GM19395 (cell line): ENCODE measurements at regions not wholly inside any gene's neighbourhood (a gene's known extent, or its start where the extent isn't known, plus 50 kb on each side); places are given as distances from the start of the nearest gene placed in this dataset.
"Not testable (repeated sequence)": the region's sequence is repeated elsewhere in the genome, so short reads cannot be mapped to it uniquely, and the experiment has no call there.

Experiments used
- ATAC-seq: cut with Tn5 transposase; IDR thresholded peaks from one replicate; pipeline ENCODE4 v1.9.1; 2021; ENCODE audit warnings: mild to moderate bottlenecking, moderate library complexity; ENCODE audit not compliant: unreplicated experiment

DNA sequence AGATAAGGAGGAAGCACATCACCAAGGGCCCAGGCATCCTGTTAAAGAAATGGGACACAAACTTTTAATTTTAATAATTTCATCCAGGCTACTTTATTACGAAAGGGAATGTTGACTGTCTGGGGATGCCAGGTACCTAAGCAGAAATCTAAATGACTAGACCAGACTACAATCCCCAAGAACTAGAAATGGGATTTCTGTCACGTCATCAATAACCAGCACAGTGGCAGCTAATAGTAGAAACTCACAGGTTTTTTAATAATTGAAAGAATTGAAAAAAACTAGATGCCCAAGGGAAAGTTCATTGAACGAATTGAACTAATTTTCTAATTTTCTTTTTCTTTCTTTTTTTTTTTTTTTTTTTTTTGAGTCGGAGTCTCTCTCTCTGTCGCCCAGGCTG lies 789.3 kb downstream of the IGSF11 start:
- no peak for ATAC-seq

DNA sequence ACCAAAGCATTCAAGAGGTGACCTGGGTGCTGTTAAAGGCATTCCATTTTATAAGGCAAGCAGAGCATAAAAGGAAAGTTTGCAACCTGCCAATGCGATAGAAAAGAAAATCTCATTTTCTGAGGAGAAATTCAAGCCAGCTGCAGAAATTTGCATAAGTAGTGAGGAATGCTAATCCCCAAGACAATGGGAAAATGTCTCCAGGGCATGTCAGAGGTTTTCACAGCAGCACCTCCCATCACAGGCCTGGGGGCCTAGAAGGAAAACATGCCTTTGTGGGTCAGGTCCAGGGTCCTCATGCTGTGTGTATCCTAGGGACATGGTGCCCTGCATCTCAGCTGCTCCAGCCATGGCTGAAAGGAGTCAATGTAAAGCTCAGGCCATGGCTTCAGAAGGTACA lies 775.8 kb downstream of the IGSF11 start:
- not testable (repeated sequence) for ATAC-seq

DNA sequence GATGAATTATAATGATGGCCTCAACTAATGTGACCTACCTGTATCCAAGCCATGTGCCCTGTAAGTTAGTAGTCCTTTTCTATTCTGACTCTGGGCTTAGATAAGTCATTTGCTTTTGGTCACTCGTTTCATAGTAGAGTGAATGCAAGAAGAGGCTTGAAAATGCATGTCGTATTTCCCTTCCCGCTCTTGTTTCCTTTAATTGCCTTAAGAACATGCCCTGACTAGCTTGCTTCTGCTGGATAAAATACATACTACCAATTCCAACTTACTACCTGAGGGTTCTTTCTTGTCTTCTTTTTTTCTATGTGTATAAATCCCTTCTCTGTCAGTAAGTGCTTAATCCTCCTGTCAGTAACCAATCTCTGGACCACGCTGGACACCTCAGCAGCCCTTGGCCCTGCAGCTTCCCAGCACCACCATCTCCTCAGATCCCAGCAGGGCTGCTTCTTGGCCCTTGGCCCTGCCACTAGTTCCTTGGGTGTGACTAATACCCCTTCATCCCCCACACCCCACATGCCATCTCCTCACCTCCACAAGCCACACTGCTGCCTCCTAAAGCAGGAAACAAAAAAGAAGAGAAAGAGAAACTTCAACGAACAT lies 771.7 kb downstream of the IGSF11 start:
- no peak for ATAC-seq

DNA sequence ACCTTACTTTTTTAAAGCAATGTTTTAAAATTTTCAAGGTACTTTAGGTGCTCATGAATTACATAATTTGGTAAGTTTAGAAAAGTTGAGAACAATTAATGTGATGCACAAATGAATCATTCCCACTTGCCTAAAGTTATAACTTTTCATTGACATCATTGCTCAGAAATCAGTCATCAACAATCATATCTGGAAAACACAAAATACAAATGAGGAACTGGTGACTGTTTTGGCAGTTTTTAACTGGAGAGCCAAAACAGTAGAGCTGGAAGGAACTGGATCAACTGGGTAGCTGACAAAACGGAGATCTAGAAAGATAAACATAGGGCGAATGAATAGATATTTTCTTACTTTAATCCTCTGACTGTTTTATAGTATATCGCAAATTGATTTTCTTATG lies 767.1 kb downstream of the IGSF11 start:
- no peak for ATAC-seq

DNA sequence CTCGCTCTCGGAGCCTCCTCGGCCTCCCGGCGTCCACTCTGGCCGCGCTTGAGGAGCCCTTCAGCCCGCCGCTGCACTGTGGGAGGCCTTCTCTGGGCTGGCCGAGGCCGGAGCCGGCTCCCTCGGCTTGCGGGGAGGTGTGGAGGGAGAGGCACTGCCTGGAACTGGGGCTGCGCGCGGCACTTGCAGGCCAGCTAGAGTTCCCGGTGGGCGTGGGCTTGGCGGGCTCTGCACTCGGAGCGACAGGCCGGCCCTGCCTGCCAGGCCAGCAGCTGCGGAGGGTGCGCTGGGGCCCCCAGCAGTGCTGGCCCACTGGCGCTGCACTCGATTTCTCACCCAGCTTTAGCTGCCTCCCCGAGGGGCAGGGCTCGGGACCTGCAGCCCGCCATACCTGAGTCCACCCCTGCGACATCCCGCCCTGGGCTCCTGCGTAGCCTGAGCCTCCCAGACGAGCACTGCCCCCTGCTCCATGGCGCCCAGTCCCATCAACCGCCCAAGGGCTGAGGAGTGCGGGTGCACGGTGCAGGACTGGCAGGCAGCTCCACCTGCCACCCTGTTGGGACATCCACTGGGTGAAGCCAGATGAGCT lies 765.0 kb downstream of the IGSF11 start:
- no peak for ATAC-seq

DNA sequence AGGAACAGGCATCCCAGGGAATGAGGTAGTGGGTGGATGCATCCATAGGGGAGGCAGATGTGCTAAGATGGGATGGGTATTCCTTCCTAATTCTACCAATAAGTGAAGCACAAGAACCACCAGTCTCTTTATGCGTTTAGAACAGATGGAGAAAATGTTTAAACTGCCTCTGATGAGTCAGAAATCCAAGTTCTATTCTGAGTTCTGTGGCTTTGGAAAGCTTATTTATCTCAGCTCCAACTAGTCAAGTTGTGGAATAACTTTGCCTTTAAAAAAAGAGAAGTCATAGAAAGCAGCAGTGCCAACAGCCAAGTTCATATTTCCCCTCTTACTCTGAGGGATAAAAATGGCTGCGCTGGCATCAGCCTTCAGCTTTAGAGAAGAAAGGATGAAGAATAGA lies 761.7 kb downstream of the IGSF11 start:
- ATAC-seq, result no peak

DNA sequence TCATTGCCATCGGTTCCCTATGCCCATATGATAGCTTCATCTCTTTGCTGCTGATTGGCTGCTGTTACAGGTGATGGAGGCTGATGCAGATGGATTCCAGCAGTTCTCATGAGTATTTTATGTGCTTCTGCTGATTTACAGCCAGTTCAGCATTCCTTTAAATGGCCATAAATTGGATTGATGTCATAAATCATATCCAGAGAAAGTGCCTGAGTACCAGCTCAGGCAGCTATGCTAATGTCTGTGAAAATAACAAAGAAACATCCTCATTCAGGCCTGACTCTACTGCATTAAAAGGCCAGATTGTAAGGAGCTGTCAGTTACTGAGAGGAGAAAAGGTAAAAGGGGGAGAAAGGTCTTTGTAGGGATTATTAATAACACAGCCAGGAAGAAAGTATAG lies 756.8 kb downstream of the IGSF11 start:
- ATAC-seq, result no peak

DNA sequence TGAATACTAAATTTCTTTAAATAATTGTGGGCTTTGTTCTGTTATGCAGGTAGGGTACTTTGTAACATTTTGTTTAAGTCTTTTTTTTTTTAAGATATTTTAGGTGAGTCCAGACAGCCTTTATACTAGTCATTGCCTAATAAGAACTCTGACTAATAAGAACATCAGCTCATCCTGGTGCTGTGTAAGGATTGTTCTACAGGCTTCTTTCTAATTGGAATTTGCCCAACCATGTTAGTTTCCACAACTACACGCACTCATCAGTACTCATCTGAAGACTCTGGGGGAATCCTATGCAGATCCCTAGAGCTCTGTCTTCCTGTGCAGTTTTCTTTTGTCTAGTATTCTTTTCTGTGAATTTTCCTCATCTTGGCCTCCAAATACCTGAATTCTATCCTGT lies 741.8 kb downstream of the IGSF11 start:
- no peak for ATAC-seq

DNA sequence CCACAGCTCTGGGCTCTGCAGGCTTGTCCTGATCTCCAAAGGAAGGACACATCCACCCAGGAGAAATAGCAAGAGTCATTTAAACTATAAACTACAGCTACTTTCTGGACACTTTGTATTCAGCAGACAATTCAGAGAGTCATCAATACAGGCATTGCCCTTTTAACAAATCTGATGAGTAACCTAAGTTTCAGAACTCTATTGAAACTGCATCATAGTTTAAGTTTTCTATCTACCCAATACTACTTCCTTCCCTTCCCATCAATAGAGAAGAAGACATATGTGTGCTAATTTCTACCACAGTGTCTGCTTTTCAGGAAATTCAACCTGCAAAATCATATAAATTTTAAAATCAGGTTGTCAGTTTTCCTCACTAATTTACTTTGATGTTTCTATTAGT lies 736.5 kb downstream of the IGSF11 start:
- no peak for ATAC-seq

DNA sequence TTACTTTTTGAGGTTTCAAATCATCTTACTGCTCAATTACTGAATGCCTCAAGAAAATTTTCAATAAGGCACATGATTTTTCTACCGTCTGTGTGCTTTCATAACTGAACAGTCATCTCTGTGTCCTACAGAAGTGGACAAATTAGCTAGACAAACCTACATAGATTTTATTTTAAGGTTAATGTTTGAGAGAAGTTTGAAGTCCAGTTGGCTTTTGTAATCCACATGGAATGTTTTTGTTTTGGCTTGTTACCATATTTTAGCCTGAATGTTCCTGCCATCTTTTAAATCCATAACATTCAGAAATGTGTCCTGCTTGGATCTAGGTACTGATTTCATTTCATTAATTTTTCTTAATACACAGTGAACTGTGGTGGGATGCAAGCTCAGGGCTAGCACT lies 730.1 kb downstream of the IGSF11 start:
- no peak for ATAC-seq

DNA sequence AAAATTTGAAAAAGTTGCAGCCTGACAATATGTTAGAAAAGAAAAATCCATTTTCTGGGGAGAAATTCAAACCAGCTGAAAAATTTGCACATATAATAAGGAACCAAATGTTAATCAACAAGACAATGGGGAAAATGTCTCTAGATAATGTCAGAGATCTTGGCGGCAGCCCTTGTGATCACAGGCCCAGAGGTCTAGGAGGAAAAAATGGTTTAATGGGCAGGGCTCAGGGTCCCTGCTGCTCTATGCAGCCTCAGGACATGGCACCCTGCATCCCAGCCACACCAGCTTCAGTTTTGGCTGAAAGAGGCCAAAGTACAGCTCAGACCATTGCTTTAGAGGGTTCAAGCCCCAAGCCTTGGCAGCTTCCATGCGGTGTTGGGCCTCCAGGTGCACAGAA lies 701.9 kb downstream of the IGSF11 start:
- ATAC-seq, result no peak

DNA sequence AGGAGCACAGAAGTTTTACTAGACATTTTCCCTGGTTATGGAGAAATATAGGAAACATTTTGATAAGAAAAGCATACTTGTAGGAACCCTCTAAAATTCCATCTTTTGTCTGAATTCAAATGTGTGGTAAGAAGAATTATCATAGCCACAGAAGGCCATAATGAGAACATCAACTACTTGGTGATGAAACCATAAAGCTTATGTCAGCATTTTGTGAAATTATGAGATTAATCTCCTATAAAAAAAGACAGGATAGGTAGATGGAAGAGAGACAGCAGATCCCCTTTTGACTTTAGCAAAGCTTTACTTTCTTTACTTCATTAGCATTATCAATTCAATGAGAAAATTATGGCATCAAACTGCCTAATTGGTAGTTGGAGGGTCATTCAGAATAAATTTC lies 697.0 kb downstream of the IGSF11 start:
- ATAC-seq, result no peak

DNA sequence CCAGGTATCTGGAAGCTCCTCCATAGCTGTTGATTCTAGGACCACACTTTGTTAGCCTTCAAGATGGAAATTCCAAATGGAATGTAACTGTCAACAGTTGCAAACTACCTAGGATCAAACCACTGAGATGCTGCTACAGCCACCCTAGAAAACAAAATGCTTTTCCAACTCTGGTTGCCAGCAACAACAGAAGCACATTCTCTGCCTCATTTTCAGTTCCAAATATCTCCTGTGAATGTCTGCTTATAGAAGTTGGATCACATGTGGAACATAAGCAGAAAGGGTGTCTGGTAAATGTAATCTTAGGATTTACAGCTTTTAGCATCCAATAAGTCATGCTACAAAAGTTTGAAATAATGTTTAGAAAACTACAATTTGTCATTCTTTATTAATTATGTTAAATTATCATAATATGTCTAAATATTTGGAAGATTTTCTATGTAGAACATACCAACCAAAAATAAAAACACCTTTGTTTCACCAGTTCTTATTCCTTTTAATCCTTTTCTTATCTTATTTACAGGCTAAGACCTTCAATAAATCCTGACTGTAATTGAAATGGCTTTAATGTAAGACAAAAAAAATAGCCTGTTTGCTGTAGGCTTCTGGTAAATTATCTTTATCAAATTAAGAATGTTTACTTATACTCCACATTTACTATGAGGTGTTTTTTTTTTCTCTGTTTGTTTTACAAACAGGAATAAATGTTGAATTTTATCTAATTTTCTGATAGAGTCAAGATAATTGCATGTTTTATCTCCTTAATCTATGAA lies 687.1 kb downstream of the IGSF11 start:
- ATAC-seq, result no peak

DNA sequence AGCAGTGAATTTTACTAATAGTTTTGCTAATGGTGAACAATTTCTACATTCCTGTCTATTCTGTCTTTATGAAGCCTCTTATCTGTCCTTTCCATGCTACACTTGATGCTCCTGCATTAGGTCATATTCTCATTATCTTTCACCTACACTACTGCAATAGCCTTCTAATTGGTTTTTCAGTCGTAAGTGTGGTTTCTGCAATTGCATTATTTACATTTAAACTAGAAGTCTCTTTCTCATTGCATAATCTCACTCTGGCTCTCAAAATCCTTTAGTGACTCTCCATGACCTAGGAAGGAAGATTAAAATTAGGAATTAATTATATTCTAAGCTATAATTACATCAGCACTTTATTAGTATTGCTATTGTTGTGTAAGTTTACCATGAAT lies 686.5 kb downstream of the IGSF11 start:
- ATAC-seq, result no peak

DNA sequence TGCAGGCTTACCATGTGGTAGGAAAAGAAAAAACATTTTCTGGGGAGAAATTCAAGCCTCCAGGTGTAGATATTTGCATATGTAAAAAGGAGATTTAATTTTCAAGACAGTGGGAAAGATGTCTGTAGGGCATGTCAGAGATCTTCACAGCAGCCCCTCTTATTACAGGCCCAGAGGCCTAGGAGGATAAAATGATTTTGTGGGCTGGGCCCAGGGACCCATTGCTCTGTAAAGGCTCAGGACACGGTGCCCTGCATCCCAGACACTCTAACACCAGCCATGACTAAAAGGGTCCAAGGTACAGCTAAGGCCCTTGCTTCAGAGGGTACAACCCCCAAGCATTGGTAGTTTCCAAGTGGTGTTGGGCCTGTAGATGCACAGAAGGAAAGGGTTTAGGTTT lies 680.1 kb downstream of the IGSF11 start:
- no peak for ATAC-seq

DNA sequence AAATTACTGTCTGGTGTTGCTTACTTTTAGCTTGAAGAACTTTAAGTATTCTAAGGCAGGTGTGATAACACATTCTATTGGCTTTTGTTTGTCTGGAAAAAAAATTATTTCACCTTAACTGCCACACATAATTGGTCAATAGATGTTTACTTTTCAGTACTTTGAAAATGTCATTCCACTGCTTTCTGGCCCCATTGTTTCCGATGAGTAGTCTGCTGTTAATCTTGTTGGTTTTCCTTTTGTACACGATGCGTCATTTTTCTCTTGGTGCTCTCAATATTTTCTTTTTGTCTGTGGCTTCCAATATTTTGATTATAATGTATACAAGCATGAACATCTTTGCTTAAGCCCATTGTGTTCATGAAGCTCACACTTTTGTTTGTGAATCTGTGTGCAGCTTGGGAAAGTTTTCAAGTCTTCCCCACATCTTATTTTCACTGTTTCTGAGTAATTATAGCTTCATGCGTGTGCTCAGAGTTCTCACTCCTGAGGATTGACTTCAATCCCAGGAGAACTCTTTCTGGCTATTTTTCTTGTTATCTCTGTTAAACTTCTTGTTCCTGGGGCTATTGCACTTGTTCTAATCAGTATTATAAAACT lies 664.7 kb downstream of the IGSF11 start:
- ATAC-seq, result no peak

DNA sequence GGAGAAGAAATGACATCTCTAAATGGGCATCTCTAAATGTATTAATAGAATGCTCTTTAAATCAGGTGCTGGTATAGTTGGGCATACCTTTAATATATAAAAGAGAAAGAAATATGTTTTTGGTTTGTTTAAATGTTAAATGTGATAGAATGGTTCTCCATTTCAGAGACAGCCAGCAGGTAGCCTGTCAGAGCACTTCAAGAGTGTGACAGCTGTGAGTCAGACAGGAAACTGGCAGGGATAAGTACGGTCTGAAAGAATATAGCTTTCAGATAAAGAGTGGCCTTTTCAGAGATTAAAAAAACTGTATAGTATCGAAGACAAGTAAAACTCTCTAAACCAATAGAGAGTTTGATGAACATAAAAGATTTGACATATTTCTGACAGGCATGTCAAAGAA lies 654.1 kb downstream of the IGSF11 start:
- ATAC-seq, result no peak

DNA sequence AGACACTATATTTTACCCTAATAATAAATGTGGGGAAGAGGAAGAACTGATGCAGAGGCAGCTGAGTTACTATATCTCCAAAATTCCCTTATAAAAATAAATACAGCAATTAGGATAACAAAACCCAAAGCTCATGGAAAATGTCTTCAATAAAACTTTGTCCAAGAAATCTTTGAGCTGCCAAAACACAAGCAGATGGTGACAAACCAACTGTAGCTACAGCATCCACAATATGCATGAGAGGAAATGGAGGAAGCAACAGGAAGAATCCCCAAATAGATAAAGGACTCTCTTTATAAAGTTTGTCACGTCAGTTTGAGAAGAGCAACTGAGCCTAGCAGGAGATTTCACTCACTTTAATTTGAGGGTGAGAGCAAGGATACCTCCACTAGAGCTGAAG lies 638.2 kb downstream of the IGSF11 start:
- ATAC-seq, result no peak

DNA sequence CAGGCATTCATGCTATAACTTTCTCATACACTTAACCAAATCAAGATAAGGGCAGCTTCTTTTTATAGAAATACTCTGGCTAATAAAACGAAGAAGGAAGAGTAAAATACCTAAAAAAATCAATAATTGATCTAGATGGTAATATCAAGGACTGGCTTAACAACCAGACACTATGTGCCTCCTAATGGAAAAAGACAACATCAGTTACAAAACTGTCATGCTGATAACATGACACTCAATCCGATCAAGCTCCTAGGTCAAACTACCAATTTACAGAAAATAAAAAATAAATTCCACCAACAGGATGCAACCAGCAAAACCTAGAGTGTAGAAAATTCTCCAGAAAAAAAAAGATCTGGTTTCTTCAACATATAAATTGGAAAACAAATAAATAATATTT lies 634.6 kb downstream of the IGSF11 start:
- no peak for ATAC-seq

DNA sequence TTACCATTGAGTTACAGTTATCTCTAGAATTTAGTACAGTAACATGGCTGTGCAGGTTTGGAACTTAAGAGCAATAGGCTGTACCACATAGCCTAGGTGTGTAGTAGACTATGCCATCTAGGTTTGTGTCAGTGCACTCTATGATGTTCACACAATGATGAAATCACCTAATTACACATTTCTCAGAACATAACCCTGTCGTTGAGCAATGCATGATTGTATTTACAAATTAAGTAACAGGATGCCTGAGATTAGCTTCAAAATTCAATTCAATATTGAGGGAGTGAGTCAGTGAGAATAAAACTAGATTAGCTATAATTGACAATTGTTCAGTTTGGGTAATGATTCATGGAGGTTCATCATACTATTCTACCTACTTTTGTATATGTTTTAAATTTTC lies 633.8 kb downstream of the IGSF11 start:
- no peak for ATAC-seq

DNA sequence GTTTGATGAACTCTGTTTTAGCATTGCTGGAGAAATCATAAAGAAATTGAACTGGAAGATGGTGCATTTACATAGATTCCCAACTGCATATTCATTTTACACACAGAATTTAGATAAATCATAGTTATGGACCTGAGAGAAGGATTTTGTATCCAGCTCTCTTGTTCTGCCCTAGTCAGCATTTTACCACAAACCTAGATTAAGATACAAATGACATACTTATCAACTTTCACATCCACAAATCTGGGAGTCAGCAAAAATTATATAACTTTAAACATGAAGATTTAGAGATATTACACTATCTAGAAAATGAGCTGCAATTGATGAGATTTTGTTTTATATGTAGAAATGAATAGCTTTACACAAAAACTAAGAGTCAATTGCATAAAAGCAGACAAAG lies 632.8 kb downstream of the IGSF11 start:
- no peak for ATAC-seq

DNA sequence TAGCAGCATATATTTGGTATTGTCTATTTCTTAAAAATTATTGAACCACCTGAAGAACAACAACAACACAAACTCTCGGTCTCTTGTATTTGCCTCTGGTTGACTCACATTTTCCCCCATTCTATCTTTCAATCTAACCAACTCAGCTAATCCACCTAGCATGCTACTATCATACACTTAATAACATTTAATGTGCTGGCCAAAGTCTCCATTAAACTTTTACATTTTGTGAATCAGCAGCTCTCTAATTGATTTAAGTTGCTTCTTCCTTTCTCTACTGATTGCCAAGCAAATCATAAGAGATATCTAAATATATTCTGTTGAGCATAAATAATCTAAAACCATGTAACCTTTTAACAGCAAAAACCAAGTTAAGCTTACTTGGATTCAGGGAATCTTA lies 631.7 kb downstream of the IGSF11 start:
- ATAC-seq, result no peak
